ENCODE measurements at regions not wholly inside any gene's neighbourhood (a gene's known extent, or its start where the extent isn't known, plus 50 kb on each side); places are given as distances from the start of the nearest gene placed in this dataset.

DNA sequence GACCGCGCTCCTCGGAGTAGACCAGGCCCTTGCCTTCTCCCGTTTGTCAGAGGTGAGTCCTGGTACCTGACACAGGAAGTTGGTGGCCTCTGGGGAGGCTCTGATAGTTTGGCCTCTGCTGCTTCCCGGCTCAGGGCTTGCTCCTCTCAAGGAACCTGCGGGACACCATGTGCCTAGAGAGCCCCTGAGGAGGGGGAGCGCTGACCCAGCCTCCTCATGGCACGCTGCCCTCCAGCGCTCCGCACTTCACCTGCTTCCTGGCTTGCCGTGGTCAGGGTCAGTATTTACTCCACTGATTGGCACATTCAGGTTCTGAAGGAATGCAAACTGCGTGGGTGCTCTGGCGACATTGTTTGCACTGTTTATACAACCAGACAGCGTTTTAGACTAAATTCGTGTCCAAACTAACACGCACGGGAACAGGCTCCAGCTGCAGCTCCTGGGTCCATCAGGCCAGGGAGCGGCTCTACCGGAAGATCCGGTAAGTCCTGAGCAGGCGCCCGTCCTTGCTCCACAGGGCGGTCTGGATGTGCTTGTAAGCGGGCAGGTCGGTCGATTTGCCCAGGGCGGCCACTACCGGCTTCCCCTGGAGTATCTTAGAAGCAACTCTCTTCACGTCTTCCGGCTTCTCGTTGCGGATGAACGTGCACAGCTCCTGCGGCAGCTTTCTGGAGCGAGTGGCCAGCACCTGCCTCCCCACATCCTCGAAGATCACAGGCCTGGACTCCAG lies 121.6 kb upstream of the GRID2 start:
- TF ChIP-seq, protein P1, sequence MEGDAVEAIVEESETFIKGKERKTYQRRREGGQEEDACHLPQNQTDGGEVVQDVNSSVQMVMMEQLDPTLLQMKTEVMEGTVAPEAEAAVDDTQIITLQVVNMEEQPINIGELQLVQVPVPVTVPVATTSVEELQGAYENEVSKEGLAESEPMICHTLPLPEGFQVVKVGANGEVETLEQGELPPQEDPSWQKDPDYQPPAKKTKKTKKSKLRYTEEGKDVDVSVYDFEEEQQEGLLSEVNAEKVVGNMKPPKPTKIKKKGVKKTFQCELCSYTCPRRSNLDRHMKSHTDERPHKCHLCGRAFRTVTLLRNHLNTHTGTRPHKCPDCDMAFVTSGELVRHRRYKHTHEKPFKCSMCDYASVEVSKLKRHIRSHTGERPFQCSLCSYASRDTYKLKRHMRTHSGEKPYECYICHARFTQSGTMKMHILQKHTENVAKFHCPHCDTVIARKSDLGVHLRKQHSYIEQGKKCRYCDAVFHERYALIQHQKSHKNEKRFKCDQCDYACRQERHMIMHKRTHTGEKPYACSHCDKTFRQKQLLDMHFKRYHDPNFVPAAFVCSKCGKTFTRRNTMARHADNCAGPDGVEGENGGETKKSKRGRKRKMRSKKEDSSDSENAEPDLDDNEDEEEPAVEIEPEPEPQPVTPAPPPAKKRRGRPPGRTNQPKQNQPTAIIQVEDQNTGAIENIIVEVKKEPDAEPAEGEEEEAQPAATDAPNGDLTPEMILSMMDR (IDR thresholded peaks at IDR 0.05): no peak
- TF ChIP-seq EP300 (IDR thresholded peaks at IDR 0.05) (no peak), POLR2A (IDR thresholded peaks at IDR 0.05) (no peak)
